Vagina (tissue), 2 donors: ENCODE measurements at regions not wholly inside any gene's neighbourhood (a gene's known extent, or its start where the extent isn't known, plus 50 kb on each side); places are given as distances from the start of the nearest gene placed in this dataset.

ENCODE experiments used
- POLR2A ChIP-seq, 2 donors: fragments of 450-650 bp; IDR thresholded peaks; one replicate each; pipeline ENCODE4 v1.6.1; 2017; ENCODE audit warnings: antibody characterized with exemption in 2 of 2, mild to moderate bottlenecking in 2 of 2, moderate library complexity in 2 of 2
- TF ChIP-seq, protein P1 (sequence below), 3 experiments: fragments of 450-650 bp in 2 of 3; fragments of 200-600 bp in 1 of 3; sonication (generic) in 1 of 3; IDR thresholded peaks; one replicate each; pipeline ENCODE4 v1.5.1; 2017 to 2019; ENCODE audit warnings: antibody characterized with exemption in 3 of 3, mild to moderate bottlenecking in 2 of 3, moderate library complexity in 2 of 3

DNA sequence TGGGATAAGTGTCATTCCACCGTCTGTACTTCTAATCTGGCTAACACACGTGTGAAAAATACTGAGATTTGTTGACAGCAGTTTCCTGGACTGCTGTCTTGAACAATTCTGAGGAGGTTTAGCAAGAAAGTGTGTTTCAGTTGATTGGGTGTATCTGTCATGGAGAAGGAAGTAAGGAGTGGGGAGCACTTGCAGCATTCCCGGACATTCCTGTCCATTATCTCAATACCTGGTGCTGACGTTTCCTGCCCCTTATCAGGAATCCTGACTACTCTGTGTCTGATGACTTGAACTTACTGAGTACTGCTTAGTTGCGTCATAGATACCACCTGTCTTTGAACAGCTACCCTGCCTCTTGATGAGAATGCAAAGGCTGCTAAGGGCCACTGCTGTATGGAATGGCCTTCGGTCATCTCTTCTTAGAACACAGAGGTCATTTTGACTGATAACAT is 72.0 kb upstream of the VKORC1L1 start:
- TF ChIP-seq, protein P1, sequence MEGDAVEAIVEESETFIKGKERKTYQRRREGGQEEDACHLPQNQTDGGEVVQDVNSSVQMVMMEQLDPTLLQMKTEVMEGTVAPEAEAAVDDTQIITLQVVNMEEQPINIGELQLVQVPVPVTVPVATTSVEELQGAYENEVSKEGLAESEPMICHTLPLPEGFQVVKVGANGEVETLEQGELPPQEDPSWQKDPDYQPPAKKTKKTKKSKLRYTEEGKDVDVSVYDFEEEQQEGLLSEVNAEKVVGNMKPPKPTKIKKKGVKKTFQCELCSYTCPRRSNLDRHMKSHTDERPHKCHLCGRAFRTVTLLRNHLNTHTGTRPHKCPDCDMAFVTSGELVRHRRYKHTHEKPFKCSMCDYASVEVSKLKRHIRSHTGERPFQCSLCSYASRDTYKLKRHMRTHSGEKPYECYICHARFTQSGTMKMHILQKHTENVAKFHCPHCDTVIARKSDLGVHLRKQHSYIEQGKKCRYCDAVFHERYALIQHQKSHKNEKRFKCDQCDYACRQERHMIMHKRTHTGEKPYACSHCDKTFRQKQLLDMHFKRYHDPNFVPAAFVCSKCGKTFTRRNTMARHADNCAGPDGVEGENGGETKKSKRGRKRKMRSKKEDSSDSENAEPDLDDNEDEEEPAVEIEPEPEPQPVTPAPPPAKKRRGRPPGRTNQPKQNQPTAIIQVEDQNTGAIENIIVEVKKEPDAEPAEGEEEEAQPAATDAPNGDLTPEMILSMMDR (IDR thresholded peaks at IDR 0.05), result no peak
- TF ChIP-seq POLR2A (IDR thresholded peaks at IDR 0.05), result no peak
